ENCODE measurements at regions not wholly inside any gene's neighbourhood (a gene's known extent, or its start where the extent isn't known, plus 50 kb on each side); places are given as distances from the start of the nearest gene placed in this dataset.

- Histone ChIP-seq H3K36me3 (no peaks in the 10 kb centered on the region), H3K27me3 (no peaks in the 10 kb centered on the region), H3K4me1 (no peaks in the 10 kb centered on the region), H3K27ac (no peak overlapping the region), H3K9me3 (no peaks in the 10 kb centered on the region), H3K4me3 (no peak overlapping the region)
- WGBS, 4 donors, result 58 to 77% (median 67%) methylated on average over 2 of the region's 2 CpGs
- TF ChIP-seq POLR2A (IDR thresholded peaks at IDR 0.05), result no peak
- TF ChIP-seq CTCF (IDR thresholded peaks at IDR 0.05), result no peak
- intact Hi-C loops (cut with DNase I), result no loop called here
- DNase-seq, result no peak
- no peak for ATAC-seq
These were observed 312.0 kb downstream of the PDGFC start for GRCh38 chr4:156659570-156659969.

GRCh38 chr4:156656896-156657295 is 314.7 kb downstream of the PDGFC start:
- TF ChIP-seq POLR2A (IDR thresholded peaks at IDR 0.05) (no peak), CTCF (IDR thresholded peaks at IDR 0.05) (no peak)
- Histone ChIP-seq H3K4me3 (no peak overlapping the region), H3K27ac (no peak overlapping the region), H3K9me3 (peaks cover 0 to 7% (median 0%) of the 10 kb centered on the region in 12 donors), H3K27me3 (no peaks in the 10 kb centered on the region), H3K4me1 (no peaks in the 10 kb centered on the region), H3K36me3 (no peaks in the 10 kb centered on the region)
- DNase-seq, result no peak
- intact Hi-C loops (cut with DNase I), result no loop called here
- WGBS, 4 donors, result 77 to 82% (median 79%) methylated on average over 2 of the region's 2 CpGs
- ATAC-seq, result no peak

GRCh38 chr4:156654410-156654809 is 317.2 kb downstream of the PDGFC start:
- H3K4me1 ChIP-seq, result no peaks in the 10 kb centered on the region
- intact Hi-C loops (cut with DNase I), result no loop called here
- TF ChIP-seq CTCF (IDR thresholded peaks at IDR 0.05) (no peak), POLR2A (IDR thresholded peaks at IDR 0.05) (no peak)
- H3K9me3 ChIP-seq, result peaks cover 0 to 26% (median under 1%) of the 10 kb centered on the region in 12 donors
- no peak overlapping the region for H3K4me3 ChIP-seq
- no peak for DNase-seq
- no peak for ATAC-seq
- H3K27me3 ChIP-seq, result no peaks in the 10 kb centered on the region
- WGBS, 4 donors, result 83 to 92% (median 90%) methylated on average over 5 of the region's 5 CpGs
- no peak overlapping the region for H3K27ac ChIP-seq
- no peaks in the 10 kb centered on the region for H3K36me3 ChIP-seq

GRCh38 chr4:156643826-156644225 is 327.8 kb downstream of the PDGFC start:
- Histone ChIP-seq H3K4me1 (no peaks in the 10 kb centered on the region), H3K27me3 (no peaks in the 10 kb centered on the region), H3K36me3 (no peaks in the 10 kb centered on the region), H3K4me3 (no peak overlapping the region), H3K9me3 (peaks cover 0 to 5% (median 0%) of the 10 kb centered on the region in 12 donors), H3K27ac (no peak overlapping the region)
- no peak for DNase-seq
- ATAC-seq, result no peak
- intact Hi-C loops (cut with DNase I), result no loop called here
- TF ChIP-seq POLR2A (IDR thresholded peaks at IDR 0.05), result no peak
- TF ChIP-seq CTCF (IDR thresholded peaks at IDR 0.05), result no peak
